ENCODE measurements at regions not wholly inside any gene's neighbourhood (a gene's known extent, or its start where the extent isn't known, plus 50 kb on each side); places are given as distances from the start of the nearest gene placed in this dataset.

- DNase-seq, result no peak
Observed at GRCh38 chr4:104942990-104943743, 203.5 kb upstream of the TET2 start.

GRCh38 chr4:104944596-104944995 lies 202.1 kb upstream of the TET2 start:
- DNase-seq, result no peak

GRCh38 chr4:104964410-104965175 lies 182.1 kb upstream of the TET2 start:
- DNase-seq, result no peak

GRCh38 chr4:104966349-104967033 lies 180.2 kb upstream of the TET2 start:
- DNase-seq, result peak in 2 of 56 donors; percentile 17 to 33

- DNase-seq, result no peak
Observed at GRCh38 chr4:104967034-104967401, 179.7 kb upstream of the TET2 start.

- no peak for DNase-seq
Observed at GRCh38 chr4:104969394-104970082, 177.1 kb upstream of the TET2 start.

GRCh38 chr4:104971462-104971861 lies 175.2 kb upstream of the TET2 start:
- no peak for DNase-seq

- no peak for DNase-seq
Observed at GRCh38 chr4:104973708-104974107, 173.0 kb upstream of the TET2 start.

GRCh38 chr4:104975617-104976016 lies 171.1 kb upstream of the TET2 start:
- DNase-seq, result no peak

GRCh38 chr4:104976262-104976661 lies 170.4 kb upstream of the TET2 start:
- DNase-seq, result no peak

GRCh38 chr4:104979083-104979760 lies 167.5 kb upstream of the TET2 start:
- DNase-seq, result no peak

GRCh38 chr4:104983615-104984179 lies 163.0 kb upstream of the TET2 start:
- no peak for DNase-seq

GRCh38 chr4:104986306-104986705 lies 160.4 kb upstream of the TET2 start:
- DNase-seq, result no peak

- peak in 1 of 56 donors; percentile 5 for DNase-seq
Observed at GRCh38 chr4:104989371-104989770, 157.3 kb upstream of the TET2 start.

- DNase-seq, result no peak
Observed at GRCh38 chr4:105002278-105002677, 144.4 kb upstream of the TET2 start.

- DNase-seq, result no peak
Observed at GRCh38 chr4:105014234-105014633, 132.4 kb upstream of the TET2 start.

- no peak for DNase-seq
Observed at GRCh38 chr4:105014635-105015034, 132.0 kb upstream of the TET2 start.

GRCh38 chr4:105015750-105016149 lies 130.9 kb upstream of the TET2 start:
- no peak for DNase-seq

GRCh38 chr4:105022811-105023667 lies 123.6 kb upstream of the TET2 start:
- DNase-seq, result no peak

GRCh38 chr4:105023668-105024055 lies 123.0 kb upstream of the TET2 start:
- no peak for DNase-seq

All from amygdala (tissue), 56 donors.